ENCODE measurements at regions not wholly inside any gene's neighbourhood (a gene's known extent, or its start where the extent isn't known, plus 50 kb on each side); places are given as distances from the start of the nearest gene placed in this dataset.

GRCh38 chr7:153290066-153290465 is 530.5 kb downstream of the ACTR3B start:
- TF ChIP-seq CREB5 (CRISPR knock-in tag; IDR thresholded peaks at IDR 0.05; ENCODE audit: low read depth) (no peak), ZC3H10 (CRISPR knock-in tag; IDR thresholded peaks at IDR 0.05) (no peak), POU6F1 (CRISPR knock-in tag; IDR thresholded peaks at IDR 0.05; ENCODE audit: borderline replicate concordance, low read depth) (no peak), SNAI2 (CRISPR knock-in tag; IDR thresholded peaks at IDR 0.05) (no peak), ARNTL (CRISPR knock-in tag; IDR thresholded peaks at IDR 0.05; ENCODE audit: borderline replicate concordance, low read depth) (no peak), PPARA (CRISPR knock-in tag; IDR thresholded peaks at IDR 0.05; ENCODE audit: borderline replicate concordance) (no peak)

All from SK-N-SH treated with all-trans-retinoic acid at 6 μM for 48 hours (cell line).